ENCODE measurements at regions not wholly inside any gene's neighbourhood (a gene's known extent, or its start where the extent isn't known, plus 50 kb on each side); places are given as distances from the start of the nearest gene placed in this dataset.
"Not testable (repeated sequence)": the region's sequence is repeated elsewhere in the genome, so short reads cannot be mapped to it uniquely, and the experiment has no call there.

DNA sequence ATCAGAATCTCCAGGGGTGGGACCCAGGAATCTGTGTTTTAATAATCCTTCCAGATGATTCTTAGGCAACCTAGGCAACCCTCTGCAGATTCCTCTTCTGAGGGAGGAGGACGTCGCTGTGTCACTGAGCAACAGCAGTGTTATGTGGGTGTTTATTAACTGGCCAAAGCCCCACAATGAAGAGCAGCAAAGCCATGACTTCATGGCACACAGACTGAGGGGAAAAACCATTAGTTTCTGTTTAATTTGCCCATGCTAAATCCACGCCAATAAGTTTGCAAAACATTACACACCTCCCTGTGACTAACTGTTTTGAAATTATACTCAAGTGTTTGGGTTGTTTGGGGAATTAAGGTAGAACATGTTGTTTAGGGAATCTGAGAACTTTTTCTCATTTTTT is 83.7 kb upstream of the TMED7 start:
- DNase-seq, result no peak
- H3K36me3 ChIP-seq (replicated peaks; ENCODE audit: control insufficient read depth, insufficient read depth, low read length), result no peaks in the 10 kb centered on the region

GRCh38 chr5:115708819-115709477 is 83.1 kb upstream of the TMED7 start:
- Histone ChIP-seq H3K36me3 (replicated peaks; ENCODE audit: control insufficient read depth, insufficient read depth, low read length) (no peaks in the 10 kb centered on the region), H3K27me3 (ENCODE audit: control insufficient read depth, insufficient read depth, low read length) (no peaks in the 10 kb centered on the region; the same call in 1 of the 2 replicates), H3K4me3 (ENCODE audit: insufficient read depth, low read depth, low read length) (no peak overlapping the region)
- no peak for DNase-seq

More for the DNA sequence above, 83.7 kb upstream of the TMED7 start:
- Histone ChIP-seq H3K4me3 (ENCODE audit: insufficient read depth, low read depth, low read length) (no peak overlapping the region), H3K27me3 (ENCODE audit: control insufficient read depth, insufficient read depth, low read length) (no peaks in the 10 kb centered on the region)

DNA sequence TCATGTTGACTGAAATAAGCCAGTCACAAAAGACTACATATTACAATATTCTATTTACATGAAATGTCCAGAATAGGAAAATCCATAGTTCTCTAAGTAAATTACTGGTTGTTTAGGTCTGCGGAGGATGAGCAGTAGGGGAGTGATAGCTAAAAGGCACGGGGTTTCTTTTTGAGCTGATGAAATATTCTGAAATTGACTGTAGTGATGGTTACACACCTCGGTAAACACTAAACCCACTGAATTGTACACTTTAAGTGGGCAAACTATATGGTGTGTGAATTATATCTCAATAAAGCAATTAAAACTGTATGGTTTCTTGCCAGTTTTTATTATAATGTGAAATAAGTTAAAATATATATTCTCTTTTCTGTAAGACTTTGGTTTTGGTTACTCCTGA is 77.7 kb upstream of the TMED7 start:
- Histone ChIP-seq H3K4me3 (ENCODE audit: insufficient read depth, low read depth, low read length) (no peak overlapping the region), H3K36me3 (replicated peaks; ENCODE audit: control insufficient read depth, insufficient read depth, low read length) (no peaks in the 10 kb centered on the region)
- no peak for DNase-seq

GRCh38 chr5:115702025-115702424 is 76.2 kb upstream of the TMED7 start:
- Histone ChIP-seq H3K36me3 (replicated peaks; ENCODE audit: control insufficient read depth, insufficient read depth, low read length) (no peaks in the 10 kb centered on the region), H3K27me3 (ENCODE audit: control insufficient read depth, insufficient read depth, low read length) (no peaks in the 10 kb centered on the region; the same call in 1 of the 2 replicates), H3K4me3 (ENCODE audit: insufficient read depth, low read depth, low read length) (no peak overlapping the region)
- no peak for DNase-seq

More for the DNA sequence above, 77.7 kb upstream of the TMED7 start:
- no peaks in the 10 kb centered on the region; the same call in 1 of the 2 replicates for H3K27me3 ChIP-seq (ENCODE audit: control insufficient read depth, insufficient read depth, low read length)

DNA sequence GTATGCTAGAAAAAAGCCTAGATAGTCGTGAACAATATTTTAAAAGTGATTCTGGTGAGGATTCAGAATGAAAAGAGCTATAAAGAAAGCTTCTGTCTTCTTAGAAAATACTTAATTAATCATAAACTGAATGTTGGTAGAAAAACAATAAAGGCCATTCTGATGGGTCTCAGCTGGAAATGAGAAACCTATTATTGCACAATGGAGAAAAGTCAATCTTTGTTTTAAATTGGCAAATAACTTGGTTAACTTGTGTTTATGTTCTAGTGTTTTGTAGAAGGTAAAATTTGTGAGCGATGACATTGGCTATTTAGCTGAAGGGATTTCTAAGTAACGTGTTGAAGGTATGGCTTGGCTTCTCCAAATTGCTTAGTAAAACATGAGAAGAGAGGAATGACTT is 74.1 kb upstream of the TMED7 start:
- no peak overlapping the region for H3K4me3 ChIP-seq (ENCODE audit: insufficient read depth, low read depth, low read length)
- no peak for DNase-seq
- H3K36me3 ChIP-seq (replicated peaks; ENCODE audit: control insufficient read depth, insufficient read depth, low read length), result no peaks in the 10 kb centered on the region
- H3K27me3 ChIP-seq (ENCODE audit: control insufficient read depth, insufficient read depth, low read length), result no peaks in the 10 kb centered on the region; the same call in 1 of the 2 replicates

- Histone ChIP-seq H3K4me3 (ENCODE audit: insufficient read depth, low read depth, low read length) (no peak overlapping the region), H3K27me3 (ENCODE audit: control insufficient read depth, insufficient read depth, low read length) (no peaks in the 10 kb centered on the region), H3K36me3 (replicated peaks; ENCODE audit: control insufficient read depth, insufficient read depth, low read length) (no peaks in the 10 kb centered on the region)
- DNase-seq, result no peak
Measured at GRCh38 chr5:115696141-115696650, 70.4 kb upstream of the TMED7 start.

GRCh38 chr5:115695310-115695880 is 69.6 kb upstream of the TMED7 start:
- DNase-seq, result no peak
- Histone ChIP-seq H3K4me3 (ENCODE audit: insufficient read depth, low read depth, low read length) (no peak overlapping the region), H3K36me3 (replicated peaks; ENCODE audit: control insufficient read depth, insufficient read depth, low read length) (no peaks in the 10 kb centered on the region), H3K27me3 (ENCODE audit: control insufficient read depth, insufficient read depth, low read length) (no peaks in the 10 kb centered on the region)

- H3K4me3 ChIP-seq (ENCODE audit: insufficient read depth, low read depth, low read length); H3K36me3 ChIP-seq (replicated peaks; ENCODE audit: control insufficient read depth, insufficient read depth, low read length): not testable (repeated sequence)
Measured at GRCh38 chr5:115691814-115692213, 66.0 kb upstream of the TMED7 start.

DNA sequence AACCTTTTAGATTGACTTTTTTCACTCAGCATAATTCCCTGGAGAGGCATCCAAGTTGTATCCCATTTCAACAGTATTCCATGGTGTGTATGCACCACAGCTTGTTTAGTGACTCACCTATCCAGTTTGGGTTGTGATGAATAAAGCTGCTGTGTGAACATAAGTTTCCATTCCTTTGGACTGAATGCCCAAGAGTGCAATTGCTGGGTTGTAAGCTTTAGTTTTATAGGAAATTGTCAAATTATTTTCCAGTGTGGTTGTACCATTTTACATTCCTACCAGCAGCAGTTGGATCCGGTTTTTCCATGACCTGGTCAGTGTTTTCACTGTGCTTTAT is 60.9 kb upstream of the TMED7 start:
- no peaks in the 10 kb centered on the region for H3K27me3 ChIP-seq (ENCODE audit: control insufficient read depth, insufficient read depth, low read length)
- no peak overlapping the region for H3K4me3 ChIP-seq (ENCODE audit: insufficient read depth, low read depth, low read length)
- no peak for DNase-seq
- no peaks in the 10 kb centered on the region for H3K36me3 ChIP-seq (replicated peaks; ENCODE audit: control insufficient read depth, insufficient read depth, low read length)

More at GRCh38 chr5:115691814-115692213, 66.0 kb upstream of the TMED7 start:
- not testable (repeated sequence) for DNase-seq; H3K27me3 ChIP-seq (ENCODE audit: control insufficient read depth, insufficient read depth, low read length)

GRCh38 chr5:115686051-115686737 is 60.4 kb upstream of the TMED7 start:
- Histone ChIP-seq H3K4me3 (ENCODE audit: insufficient read depth, low read depth, low read length) (no peak overlapping the region), H3K36me3 (replicated peaks; ENCODE audit: control insufficient read depth, insufficient read depth, low read length) (no peaks in the 10 kb centered on the region), H3K27me3 (ENCODE audit: control insufficient read depth, insufficient read depth, low read length) (no peaks in the 10 kb centered on the region)
- peak; percentile 8 for DNase-seq

- Histone ChIP-seq H3K27me3 (ENCODE audit: control insufficient read depth, insufficient read depth, low read length) (no peaks in the 10 kb centered on the region), H3K4me3 (ENCODE audit: insufficient read depth, low read depth, low read length) (no peak overlapping the region), H3K36me3 (replicated peaks; ENCODE audit: control insufficient read depth, insufficient read depth, low read length) (no peaks in the 10 kb centered on the region)
- peak; percentile 41 for DNase-seq
Measured at GRCh38 chr5:115685490-115685889, 59.7 kb upstream of the TMED7 start.

DNA sequence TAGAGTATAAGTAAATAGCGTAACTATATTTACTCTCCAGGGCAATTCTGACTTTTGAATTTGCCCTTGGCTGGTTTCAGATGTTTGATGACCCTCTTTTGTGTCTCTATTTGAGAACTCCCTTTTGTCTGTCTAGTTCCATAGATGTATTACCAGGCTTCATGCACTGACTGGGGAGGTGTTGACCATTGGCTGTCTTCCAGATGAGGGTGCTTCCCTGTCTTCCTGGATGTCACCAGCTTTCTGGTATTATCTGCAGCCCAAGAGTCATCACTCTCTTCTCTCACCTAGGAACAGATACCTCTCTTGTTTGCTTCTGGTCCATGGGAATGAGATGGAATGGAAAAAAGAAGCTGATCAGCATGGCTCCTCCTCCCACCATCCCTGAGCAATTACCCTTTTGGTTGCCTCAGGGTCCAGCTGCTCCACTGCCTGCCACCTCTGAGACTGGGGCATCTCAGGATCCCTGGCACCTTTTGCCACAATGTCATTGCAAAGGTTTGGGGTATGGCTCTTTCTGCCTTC is 58.7 kb upstream of the TMED7 start:
- Histone ChIP-seq H3K27me3 (ENCODE audit: control insufficient read depth, insufficient read depth, low read length) (no peaks in the 10 kb centered on the region), H3K4me3 (ENCODE audit: insufficient read depth, low read depth, low read length) (no peak overlapping the region), H3K36me3 (replicated peaks; ENCODE audit: control insufficient read depth, insufficient read depth, low read length) (no peaks in the 10 kb centered on the region)
- DNase-seq, result no peak

DNA sequence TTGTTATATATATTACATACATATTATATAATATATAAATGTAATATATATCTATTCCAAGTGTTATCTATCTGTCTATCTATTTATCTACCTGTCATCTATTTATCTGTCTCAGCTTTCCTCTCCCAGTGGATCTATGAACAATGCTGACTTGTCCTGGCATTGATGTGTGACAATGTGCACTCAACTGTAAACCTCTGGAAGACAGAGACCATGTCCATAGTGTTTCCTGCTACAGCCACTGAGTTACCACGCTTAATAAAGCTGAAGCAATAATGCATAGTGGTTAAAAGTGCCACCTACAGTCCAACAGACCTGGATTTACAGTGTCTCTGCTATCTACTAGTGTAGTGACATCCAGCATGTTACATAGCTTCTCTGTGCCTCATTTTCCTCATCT is 57.2 kb upstream of the TMED7 start:
- no peaks in the 10 kb centered on the region for H3K27me3 ChIP-seq (ENCODE audit: control insufficient read depth, insufficient read depth, low read length)
- no peak for DNase-seq

More for the DNA sequence above, 57.2 kb upstream of the TMED7 start:
- Histone ChIP-seq H3K36me3 (replicated peaks; ENCODE audit: control insufficient read depth, insufficient read depth, low read length) (no peaks in the 10 kb centered on the region), H3K4me3 (ENCODE audit: insufficient read depth, low read depth, low read length) (no peak overlapping the region)

All from H7 (cell line).